CD4-positive, alpha-beta T cell (primary cell): ENCODE measurements at regions not wholly inside any gene's neighbourhood (a gene's known extent, or its start where the extent isn't known, plus 50 kb on each side); places are given as distances from the start of the nearest gene placed in this dataset.

Experiments
- ATAC-seq: fragments of 200-7000 bp; cut with Tn5 transposase; one replicate; pipeline ENCODE4 v1.10.0; 2022; ENCODE audit warnings: mild to moderate bottlenecking; ENCODE audit not compliant: poor library complexity
- CTCF ChIA-PET: fragments of 350-600 bp; sonication (Branson Sonifier 250); formaldehyde crosslinking; loops from one replicate; lab custom pipeline; 2021; ENCODE audit warnings: antibody characterized with exemption, inconsistent platforms; lab: Charles Lee
- POLR2A ChIA-PET: fragments of 350-600 bp; sonication (Branson Sonifier 250); formaldehyde crosslinking; loops from one replicate; lab custom pipeline; 2021; ENCODE audit warnings: antibody characterized with exemption, inconsistent platforms; lab: Charles Lee
- DNase-seq, 14 experiments: peaks; one replicate each; pipeline ENCODE4 v3.0.0-alpha.2; 2013 to 2020; ENCODE audit warnings: mixed read lengths in 2 of 14
- H3K27ac ChIP-seq, 2 donors: one replicate each; pipeline versions ENCODE4 v1.5.1 to v1.7.0; 2013; ENCODE audit warnings: low read length in 2 of 2, low read depth in 1 of 2, mild to moderate bottlenecking in 1 of 2
- H3K27me3 ChIP-seq, 2 experiments: 1 replicate in 1 of 2; 2 replicates in 1 of 2; pipeline versions ENCODE4 v1.6.1 to v1.7.0; 2013; ENCODE audit warnings: low read length in 2 of 2, control low read depth in 1 of 2, mild to moderate bottlenecking in 1 of 2, moderate library complexity in 1 of 2; ENCODE audit not compliant: insufficient read depth in 2 of 2, control insufficient read depth in 1 of 2
- H3K36me3 ChIP-seq: one replicate; pipeline ENCODE4 v1.6.1; 2013; ENCODE audit warnings: low read length, control low read depth; ENCODE audit not compliant: insufficient read depth
- H3K4me1 ChIP-seq: one replicate; pipeline ENCODE4 v1.6.1; 2013; ENCODE audit warnings: low read length, control low read depth; ENCODE audit not compliant: insufficient read depth
- H3K4me3 ChIP-seq: one replicate; pipeline ENCODE4 v1.5.1; 2013; ENCODE audit warnings: mild to moderate bottlenecking, low read length, moderate library complexity
- H3K9me3 ChIP-seq, 2 experiments: 1 replicate in 1 of 2; 2 replicates in 1 of 2; pipeline versions ENCODE4 v1.6.1 to v1.7.0; 2013; ENCODE audit warnings: low read length in 2 of 2, mild to moderate bottlenecking in 2 of 2, control low read depth in 1 of 2, moderate library complexity in 1 of 2; ENCODE audit not compliant: control insufficient read depth in 1 of 2, insufficient read depth in 1 of 2
- H3K27ac Mint-ChIP-seq: one replicate; pipeline ENCODE4 v1.8.0; 2020; ENCODE audit warnings: mixed read lengths
- H3K27me3 Mint-ChIP-seq: one replicate; pipeline ENCODE4 v1.8.0; 2021; ENCODE audit warnings: mixed read lengths
- H3K36me3 Mint-ChIP-seq: one replicate; pipeline ENCODE4 v1.8.0; 2021; ENCODE audit warnings: low read depth, mixed read lengths
- H3K4me1 Mint-ChIP-seq: one replicate; pipeline ENCODE4 v1.8.0; 2021; ENCODE audit warnings: low read depth, mixed read lengths
- H3K4me3 Mint-ChIP-seq: one replicate; pipeline ENCODE4 v1.8.0; 2020; ENCODE audit warnings: mild to moderate bottlenecking, mixed read lengths
- H3K9me3 Mint-ChIP-seq: one replicate; pipeline ENCODE4 v1.8.0; 2020; ENCODE audit warnings: mixed read lengths
- CTCF ChIP-seq: fragments of 200-600 bp; IDR thresholded peaks from one replicate; pipeline ENCODE4 v1.8.0; 2022; ENCODE audit warnings: antibody characterized with exemption, mild to moderate bottlenecking
- intact Hi-C, 2 experiments: fragments of 100-400 bp; cut with DNase I in 1 of 2; cut with micrococcal nuclease in 1 of 2; formaldehyde crosslinking; loops; one replicate each; pipeline versions ENCODE4 v1.15.1 to v1.9.0; 2023 to 2025; cut with DNase I, micrococcal nuclease

- no peaks in the 10 kb centered on the region for H3K4me1 ChIP-seq
- ChIA-PET POLR2A (no interaction called here), CTCF (no interaction called here)
- H3K36me3 Mint-ChIP-seq: no peaks in the 10 kb centered on the region
- ATAC-seq: no peak
- peaks cover 0 to 2% of the 10 kb centered on the region in 2 experiments for H3K27me3 ChIP-seq
- peaks cover 2% of the 10 kb centered on the region for H3K9me3 Mint-ChIP-seq
- intact Hi-C loops: no loop called here
- peaks cover 17% of the 10 kb centered on the region for H3K27me3 Mint-ChIP-seq
- H3K27ac Mint-ChIP-seq: no peak overlapping the region
- H3K9me3 ChIP-seq: peaks cover 0 to 6% of the 10 kb centered on the region in 2 experiments
- H3K36me3 ChIP-seq: no peaks in the 10 kb centered on the region
- no peak for TF ChIP-seq CTCF
- H3K4me1 Mint-ChIP-seq: no peaks in the 10 kb centered on the region
- no peak overlapping the region for H3K27ac ChIP-seq
- H3K4me3 ChIP-seq: no peak overlapping the region
- DNase-seq: no peak
- H3K4me3 Mint-ChIP-seq: no peak overlapping the region
Observed at GRCh38 chr17:36839256-36839655, 98.0 kb upstream of the LHX1 start.

- ATAC-seq (no peak), DNase-seq (no peak)
- H3K27ac ChIP-seq: no peak overlapping the region
- no peak overlapping the region for H3K27ac Mint-ChIP-seq
- peaks cover 2% of the 10 kb centered on the region for H3K9me3 Mint-ChIP-seq
- H3K27me3 Mint-ChIP-seq: peaks cover 27% of the 10 kb centered on the region
- TF ChIP-seq CTCF: no peak
- no peaks in the 10 kb centered on the region for H3K36me3 ChIP-seq
- H3K4me1 ChIP-seq: no peaks in the 10 kb centered on the region
- no peaks in the 10 kb centered on the region for H3K36me3 Mint-ChIP-seq
- peaks cover 0 to 6% of the 10 kb centered on the region in 2 experiments for H3K9me3 ChIP-seq
- ChIA-PET CTCF (no interaction called here), POLR2A (no interaction called here)
- peaks cover 0 to 9% of the 10 kb centered on the region in 2 experiments for H3K27me3 ChIP-seq
- H3K4me3 ChIP-seq: no peak overlapping the region
- intact Hi-C loops: no loop called here
- H3K4me1 Mint-ChIP-seq: no peaks in the 10 kb centered on the region
- no peak overlapping the region for H3K4me3 Mint-ChIP-seq
Observed at GRCh38 chr17:36840796-36841195, 96.5 kb upstream of the LHX1 start.

- peaks cover 2% of the 10 kb centered on the region for H3K9me3 Mint-ChIP-seq
Observed at GRCh38 chr17:36842231-36842819, 95.0 kb upstream of the LHX1 start.

More at GRCh38 chr17:36842231-36842819, 95.0 kb upstream of the LHX1 start:
- DNase-seq (no peak), ATAC-seq (no peak)
- no peak overlapping the region for H3K4me3 Mint-ChIP-seq
- no peaks in the 10 kb centered on the region for H3K4me1 ChIP-seq
- intact Hi-C loops: no loop called here
- POLR2A ChIA-PET: no interaction called here
- H3K27me3 ChIP-seq: peaks cover 0 to 11% of the 10 kb centered on the region in 2 experiments
- peaks cover 0 to 6% of the 10 kb centered on the region in 2 experiments for H3K9me3 ChIP-seq
- no peaks in the 10 kb centered on the region for H3K36me3 Mint-ChIP-seq
- no peak overlapping the region for H3K27ac Mint-ChIP-seq
- TF ChIP-seq CTCF: no peak
- H3K27me3 Mint-ChIP-seq: peaks cover 28% of the 10 kb centered on the region
- CTCF ChIA-PET: no interaction called here
- H3K4me3 ChIP-seq: no peak overlapping the region
- no peak overlapping the region for H3K27ac ChIP-seq
- H3K4me1 Mint-ChIP-seq: no peaks in the 10 kb centered on the region
- H3K36me3 ChIP-seq: no peaks in the 10 kb centered on the region
